HG02798 (cell line): ENCODE measurements at regions not wholly inside any gene's neighbourhood (a gene's known extent, or its start where the extent isn't known, plus 50 kb on each side); places are given as distances from the start of the nearest gene placed in this dataset.

Experiments used
- ATAC-seq: cut with Tn5 transposase; IDR thresholded peaks from one replicate; pipeline ENCODE4 v1.9.1; 2021; ENCODE audit warnings: mild to moderate bottlenecking; ENCODE audit not compliant: unreplicated experiment, poor library complexity

- ATAC-seq = no peak
Measured at GRCh38 chr20:48571949-48572847, 255.6 kb downstream of the PREX1 start.

- no peak for ATAC-seq
Measured at GRCh38 chr20:48569679-48570078, 258.1 kb downstream of the PREX1 start.

DNA sequence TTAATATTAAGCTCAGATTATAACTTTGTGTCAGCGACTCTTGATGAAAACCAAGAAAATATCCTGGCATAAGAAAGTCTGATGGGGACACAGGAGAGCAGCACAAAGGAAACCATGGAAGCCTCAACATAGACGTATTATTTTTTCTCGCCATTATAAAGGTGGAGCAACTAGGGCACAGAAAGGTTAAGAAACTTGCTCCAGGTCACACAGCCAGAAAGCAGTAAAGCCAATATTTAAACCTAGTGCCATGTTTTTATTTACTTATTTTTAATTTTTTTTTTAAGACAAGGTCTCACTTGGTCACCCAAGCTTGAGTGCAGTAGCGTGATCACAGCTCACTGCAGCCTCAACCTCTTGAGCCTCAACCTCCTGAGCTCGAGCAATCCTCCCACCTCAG, 259.3 kb downstream of the PREX1 start:
- no peak for ATAC-seq

GRCh38 chr20:48567145-48567544, 260.7 kb downstream of the PREX1 start:
- no peak for ATAC-seq

GRCh38 chr20:48564982-48565539, 262.7 kb downstream of the PREX1 start:
- no peak for ATAC-seq

GRCh38 chr20:48563191-48563870, 264.5 kb downstream of the PREX1 start:
- ATAC-seq = no peak

- ATAC-seq = no peak
Measured at GRCh38 chr20:48562586-48563116, 265.1 kb downstream of the PREX1 start.

GRCh38 chr20:48558906-48559305, 268.9 kb downstream of the PREX1 start:
- no peak for ATAC-seq

DNA sequence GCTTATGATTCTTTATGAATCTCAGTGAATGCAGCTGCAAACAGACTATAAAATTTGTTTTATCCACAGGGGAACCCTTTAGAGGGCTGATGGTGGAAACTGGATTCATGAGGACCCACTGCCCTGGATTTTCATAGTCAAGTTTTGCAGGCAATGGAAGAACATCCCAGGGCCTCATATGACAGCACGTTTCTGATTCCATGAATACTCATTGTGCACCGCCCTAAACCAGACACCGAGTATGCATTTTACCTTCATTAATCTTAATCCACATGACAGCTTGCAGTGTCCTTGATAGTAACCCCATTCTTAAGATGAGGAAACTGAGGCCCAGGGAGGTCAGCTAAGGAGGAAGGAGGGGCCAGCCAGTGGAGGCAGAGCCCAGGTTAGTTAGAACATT, 270.4 kb downstream of the PREX1 start:
- ATAC-seq = no peak

DNA sequence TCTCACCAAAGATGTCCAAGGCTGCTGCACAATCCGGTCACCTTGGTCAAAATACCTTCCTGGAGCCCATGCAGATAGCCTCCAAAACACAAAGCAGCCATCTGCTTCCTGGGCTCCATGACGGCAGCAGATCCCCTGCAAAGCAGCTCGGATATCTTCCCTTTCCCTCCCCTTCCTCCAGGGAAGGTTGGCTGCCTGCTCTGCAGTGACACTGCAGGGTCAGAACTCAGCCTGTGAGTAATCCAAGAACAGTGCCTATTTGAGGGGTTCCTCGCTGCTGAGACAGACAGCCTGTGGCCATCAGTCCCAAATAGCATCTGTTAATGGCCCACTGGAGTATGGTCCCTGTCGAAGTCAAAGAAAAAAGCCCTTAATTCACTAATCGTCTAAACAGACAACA, 270.8 kb downstream of the PREX1 start:
- ATAC-seq = no peak

DNA sequence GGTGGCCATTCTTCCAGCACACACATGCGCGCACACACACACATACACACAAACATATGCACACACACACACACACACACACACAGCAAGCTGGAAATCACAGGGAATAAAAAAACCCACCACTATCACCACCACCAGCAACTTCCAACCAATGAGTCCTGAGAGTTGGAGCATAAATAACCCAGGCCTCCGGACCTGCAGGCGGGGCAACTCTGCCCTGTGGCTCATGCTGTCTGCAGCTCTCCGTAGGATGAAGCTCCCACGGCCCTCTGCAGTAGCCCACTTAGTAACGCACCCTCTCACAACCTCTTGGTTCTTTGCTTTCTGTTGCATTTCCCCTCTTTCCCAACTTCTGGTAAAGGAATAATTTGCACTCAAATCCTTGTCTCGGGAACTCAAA, 275.2 kb downstream of the PREX1 start:
- ATAC-seq = no peak

DNA sequence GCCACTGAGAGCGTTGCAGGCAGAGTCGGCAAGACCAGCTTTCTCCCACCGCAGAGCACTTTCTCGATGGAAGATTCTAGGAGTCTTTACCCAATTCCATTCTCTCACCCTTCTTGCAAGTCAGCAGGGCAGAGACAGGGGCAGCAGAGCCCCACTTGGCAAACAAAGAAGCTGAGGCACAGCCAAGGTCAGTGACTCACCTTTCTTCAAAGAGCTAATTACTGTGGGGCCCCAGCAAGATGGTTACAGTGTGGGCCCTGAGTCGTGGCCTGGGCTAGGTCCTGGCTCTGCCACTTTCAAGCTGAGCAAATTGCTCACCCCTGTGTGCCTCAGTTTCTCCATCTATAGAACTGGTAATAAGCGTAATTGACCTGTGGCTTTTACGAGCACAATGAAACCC, 277.0 kb downstream of the PREX1 start:
- no peak for ATAC-seq

DNA sequence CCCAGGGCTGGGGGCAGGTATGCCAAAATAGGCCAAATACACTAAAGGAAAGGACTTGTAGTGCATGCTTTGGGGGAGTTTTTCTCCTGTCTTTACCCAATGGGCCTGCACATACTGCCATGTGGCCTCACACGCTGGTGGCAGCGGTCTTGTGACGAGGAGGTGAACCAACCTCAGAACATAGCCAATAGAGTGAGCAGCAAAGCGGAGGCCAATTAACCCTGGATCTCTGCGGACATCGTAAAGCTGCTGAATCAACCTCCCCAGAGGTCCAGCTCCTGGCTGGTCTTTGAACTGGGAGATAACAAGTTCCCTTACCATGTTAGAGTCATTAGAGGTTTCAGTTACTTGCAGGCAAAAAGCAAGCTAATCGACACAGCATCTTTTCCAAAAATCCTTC, 280.1 kb downstream of the PREX1 start:
- no peak for ATAC-seq

- ATAC-seq = no peak
Measured at GRCh38 chr20:48544402-48545339, 283.1 kb downstream of the PREX1 start.

DNA sequence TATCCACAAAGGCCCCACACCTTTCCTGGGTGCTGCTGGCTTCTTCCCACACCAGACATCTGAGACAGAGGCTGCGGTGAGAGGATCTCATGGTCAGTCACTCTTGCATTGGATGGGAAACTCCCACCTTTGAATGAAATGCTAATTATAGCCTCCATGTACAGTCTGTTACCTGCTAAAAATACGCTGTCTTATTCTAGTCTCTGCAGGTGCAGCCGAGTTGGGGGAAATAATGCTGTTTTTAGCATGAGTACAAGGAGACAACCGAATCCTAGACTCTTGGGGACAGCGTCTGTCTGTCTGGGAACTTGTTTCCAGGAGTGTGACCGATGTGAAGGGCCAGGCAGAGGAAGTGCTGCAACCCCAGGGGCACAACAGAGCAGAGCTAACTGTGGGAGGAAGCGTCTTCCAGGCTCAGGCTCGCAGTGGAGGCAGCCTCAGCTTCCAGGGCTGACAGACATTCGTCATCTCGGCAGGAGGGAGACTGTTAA, 286.2 kb downstream of the PREX1 start:
- ATAC-seq = no peak

GRCh38 chr20:48538856-48539255, 288.9 kb downstream of the PREX1 start:
- no peak for ATAC-seq

DNA sequence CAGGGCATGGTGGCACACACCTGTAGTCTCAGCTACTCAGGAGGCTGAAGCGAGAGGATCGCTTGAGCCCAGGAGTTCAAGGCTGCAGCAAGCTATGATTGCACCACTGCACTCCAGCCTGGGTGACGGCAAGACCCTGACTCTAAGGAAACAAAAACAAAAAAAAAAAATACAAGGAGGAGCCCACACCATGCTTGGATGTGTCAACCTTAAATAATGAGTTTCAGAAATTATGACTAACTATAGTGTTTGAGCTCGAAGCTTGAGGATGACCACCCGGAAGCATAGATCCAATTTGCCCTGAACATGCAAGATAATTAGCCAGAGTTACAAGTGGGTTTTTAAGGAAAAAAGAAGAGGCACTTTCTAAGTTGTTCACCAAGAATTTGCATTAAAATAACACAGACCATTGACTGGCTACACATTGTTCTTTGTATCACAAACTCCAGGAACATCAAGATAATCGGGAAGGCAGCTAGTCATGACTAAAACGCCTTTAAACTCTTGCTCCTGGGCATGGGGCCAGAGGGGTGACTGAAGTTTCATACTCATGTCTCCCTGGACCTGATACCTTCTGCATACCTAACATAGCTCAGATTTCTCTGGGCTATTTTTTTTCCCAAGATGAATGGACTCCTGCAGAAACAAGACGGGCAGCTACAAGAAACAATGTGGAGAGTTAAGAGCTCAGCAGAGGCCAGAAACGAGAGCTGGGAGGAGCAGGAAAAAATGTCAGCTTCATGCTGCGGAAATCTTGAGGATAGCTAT, 289.6 kb downstream of the PREX1 start:
- no peak for ATAC-seq

GRCh38 chr20:48536206-48536605, 291.6 kb downstream of the PREX1 start:
- ATAC-seq = no peak

DNA sequence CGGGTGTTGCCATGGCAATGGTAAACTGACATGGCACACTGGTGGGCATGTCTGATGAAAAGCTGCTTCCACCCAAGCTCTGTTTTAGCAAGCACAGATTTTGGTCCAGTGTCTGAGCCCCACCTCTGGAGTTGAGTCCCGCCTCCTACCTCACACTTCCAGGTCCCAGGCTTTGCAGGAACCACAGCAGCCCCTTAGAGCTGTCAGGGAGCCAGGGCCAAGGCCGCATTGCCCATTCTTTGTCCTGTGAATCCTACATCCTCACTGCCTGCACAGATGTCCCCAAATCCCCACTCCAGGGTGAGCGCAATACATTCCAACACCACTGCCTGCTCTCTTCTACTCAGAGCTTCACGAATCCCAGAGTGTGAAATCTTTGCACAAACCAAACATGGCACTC, 292.2 kb downstream of the PREX1 start:
- ATAC-seq = no peak
